A549 (cell line): ENCODE measurements at regions not wholly inside any gene's neighbourhood (a gene's known extent, or its start where the extent isn't known, plus 50 kb on each side); places are given as distances from the start of the nearest gene placed in this dataset.

Experiments
- ATAC-seq, 2 experiments: fragments of 200-7000 bp in 1 of 2; fragments of >200 bp in 1 of 2; cut with Nextera tagmentation in 1 of 2; cut with Tn5 transposase in 1 of 2; 3 replicates each; pipeline versions ENCODE4 v1.8.0 to v1.9.1; 2018 to 2020; ENCODE audit warnings: mild to moderate bottlenecking in 1 of 2, moderate library complexity in 1 of 2
- CTCF ChIA-PET: fragments of 300-600 bp; sonication (Branson Sonifier 250); formaldehyde crosslinking; extraction: SDS; loops from one replicate; lab custom pipeline; 2021; ENCODE audit warnings: antibody characterized with exemption, inconsistent platforms; lab: Yijun Ruan, JAX
- POLR2A ChIA-PET: fragments of 350-600 bp; formaldehyde crosslinking; extraction: SDS; loops from one replicate; lab custom pipeline; 2021; ENCODE audit warnings: antibody characterized with exemption, inconsistent platforms; lab: Yijun Ruan, JAX
- DNase-seq, 2 experiments: peaks; one replicate each; pipeline versions ENCODE4 v3.0.0 to v3.0.0-alpha.2; 2011 to 2016; ENCODE audit warnings: low read depth in 1 of 2, low spot score in 1 of 2
- FAIRE-seq: peaks from 2 replicates; lab custom pipeline; 2011; peaks lifted over from hg19 to GRCh38; lab: Jason Lieb, UNC
- H3K27ac ChIP-seq, 2 experiments: fragments of >200 bp; sonication (Bioruptor Twin); formaldehyde crosslinking; 3 replicates each; pipeline ENCODE4 v1.5.1; 2016 to 2017
- H3K4me1 ChIP-seq: fragments of >200 bp; sonication (Bioruptor Twin); formaldehyde crosslinking; 3 replicates; pipeline ENCODE4 v1.6.1; 2016
- H3K4me2 ChIP-seq: fragments of >200 bp; sonication (Bioruptor Twin); formaldehyde crosslinking; 3 replicates; pipeline ENCODE4 v1.6.1; 2016
- H3K4me3 ChIP-seq: fragments of >200 bp; sonication (Bioruptor Twin); formaldehyde crosslinking; 3 replicates; pipeline ENCODE4 v1.5.1; 2016
- H3K9me3 ChIP-seq: fragments of >200 bp; sonication (Bioruptor Twin); formaldehyde crosslinking; 3 replicates; pipeline ENCODE4 v1.6.1; 2016
- CBX2 ChIP-seq: fragments of 200-600 bp; sonication (generic); IDR thresholded peaks from 2 replicates; pipeline ENCODE4 v1.6.1; 2016; ENCODE audit warnings: low read depth, mild to moderate bottlenecking, borderline replicate concordance
- EP300 ChIP-seq, 2 experiments: fragments of >200 bp; sonication (Bioruptor Twin); formaldehyde crosslinking; IDR thresholded peaks; 2 replicates in 1 of 2; 3 replicates in 1 of 2; pipeline ENCODE4 v1.6.1; 2016 to 2017
- FOSL2 ChIP-seq, 2 experiments: fragments of 450-650 bp in 1 of 2; fragments of >200 bp in 1 of 2; sonication (Bioruptor Twin) in 1 of 2; formaldehyde crosslinking; IDR thresholded peaks; 2 replicates each; pipeline versions ENCODE4 v1.5.0 to v1.6.1; 2016 to 2020; ENCODE audit warnings: mild to moderate bottlenecking in 1 of 2, moderate library complexity in 1 of 2
- GATA3 ChIP-seq: IDR thresholded peaks from 2 replicates; pipeline ENCODE4 v1.6.1; 2012; ENCODE audit warnings: borderline replicate concordance
- HEYL ChIP-seq: fragments of 250-450 bp; sonication (Bioruptor Pico); IDR thresholded peaks from 2 replicates; pipeline ENCODE4 v1.8.0; 2021; ENCODE audit warnings: mild to moderate bottlenecking, moderate library complexity
- HOXB13 ChIP-seq: fragments of 250-450 bp; sonication (Bioruptor Pico); IDR thresholded peaks from 2 replicates; pipeline ENCODE4 v1.5.0; 2020; ENCODE audit warnings: low read depth, mild to moderate bottlenecking, moderate library complexity
- JUNB ChIP-seq: fragments of >200 bp; sonication (Bioruptor Twin); formaldehyde crosslinking; IDR thresholded peaks from 2 replicates; pipeline ENCODE4 v1.6.1; 2016
- KDM1A ChIP-seq: fragments of 200-600 bp; sonication (generic); IDR thresholded peaks from 2 replicates; pipeline ENCODE4 v1.6.1; 2016; ENCODE audit warnings: low read depth, mild to moderate bottlenecking
- KDM5A ChIP-seq: fragments of 200-600 bp; sonication (generic); IDR thresholded peaks from 2 replicates; pipeline ENCODE4 v1.6.1; 2016; ENCODE audit warnings: antibody characterized with exemption, mild to moderate bottlenecking
- MAFK ChIP-seq: fragments of 450-650 bp; IDR thresholded peaks from 2 replicates; pipeline ENCODE4 v1.6.1; 2014; ENCODE audit not compliant: partially characterized antibody
- MYC ChIP-seq: IDR thresholded peaks from 2 replicates; pipeline ENCODE4 v1.6.1; 2012; ENCODE audit warnings: mild to moderate bottlenecking, inconsistent platforms, low read length, improper control_type of control experiment, borderline replicate concordance
- PHF8 ChIP-seq: fragments of 200-600 bp; sonication (generic); IDR thresholded peaks from 2 replicates; pipeline ENCODE4 v1.6.1; 2016; ENCODE audit warnings: low read depth, mild to moderate bottlenecking, antibody characterized with exemption, moderate library complexity, borderline replicate concordance
- POLR2A ChIP-seq: IDR thresholded peaks from 2 replicates; pipeline ENCODE4 v1.6.1; 2012; ENCODE audit warnings: mild to moderate bottlenecking, low read length
- RFX5 ChIP-seq: fragments of 450-650 bp; IDR thresholded peaks from 2 replicates; pipeline ENCODE4 v1.7.1; 2014; ENCODE audit warnings: antibody characterized with exemption, mild to moderate bottlenecking, moderate library complexity
- SMC3 ChIP-seq: fragments of >200 bp; sonication (Bioruptor Twin); formaldehyde crosslinking; IDR thresholded peaks from 3 replicates; pipeline ENCODE4 v1.6.1; 2018; ENCODE audit warnings: inconsistent platforms
- TP53 ChIP-seq: fragments of 250-450 bp; sonication (Bioruptor Pico); IDR thresholded peaks from 2 replicates; pipeline ENCODE4 v1.5.0; 2021; ENCODE audit warnings: mild to moderate bottlenecking, moderate library complexity
- WGBS: methylation state at CpG from one replicate; pipeline ENCODE4 v1.1.6; 2017; ENCODE audit errors: missing lambda C conversion rate; 5-methylcytosine and 5-hydroxymethylcytosine counted together
- TF ChIP-seq, protein P1 (sequence below): fragments of 250-450 bp; sonication (Bioruptor Pico); IDR thresholded peaks from 2 replicates; pipeline ENCODE4 v1.5.0; 2021; ENCODE audit warnings: mild to moderate bottlenecking, moderate library complexity, borderline replicate concordance
- TF ChIP-seq, protein P2 (sequence below): IDR thresholded peaks from 2 replicates; pipeline ENCODE4 v1.6.1; 2012
- TF ChIP-seq, protein P3 (sequence below): fragments of 150-350 bp; IDR thresholded peaks from 2 replicates; pipeline ENCODE4 v1.6.1; 2014; ENCODE audit warnings: low read depth, mild to moderate bottlenecking, low read length
- TF ChIP-seq, protein P4 (sequence below): fragments of >200 bp; sonication (Bioruptor Twin); formaldehyde crosslinking; IDR thresholded peaks from 3 replicates; pipeline ENCODE4 v1.6.1; 2016
- TF ChIP-seq, protein P5 (sequence below): IDR thresholded peaks from 2 replicates; pipeline ENCODE4 v1.6.1; 2012
- TF ChIP-seq, protein P6 (sequence below): fragments of >200 bp; sonication (Bioruptor Twin); formaldehyde crosslinking; IDR thresholded peaks from 3 replicates; pipeline ENCODE4 v1.5.1; 2016

DNA sequence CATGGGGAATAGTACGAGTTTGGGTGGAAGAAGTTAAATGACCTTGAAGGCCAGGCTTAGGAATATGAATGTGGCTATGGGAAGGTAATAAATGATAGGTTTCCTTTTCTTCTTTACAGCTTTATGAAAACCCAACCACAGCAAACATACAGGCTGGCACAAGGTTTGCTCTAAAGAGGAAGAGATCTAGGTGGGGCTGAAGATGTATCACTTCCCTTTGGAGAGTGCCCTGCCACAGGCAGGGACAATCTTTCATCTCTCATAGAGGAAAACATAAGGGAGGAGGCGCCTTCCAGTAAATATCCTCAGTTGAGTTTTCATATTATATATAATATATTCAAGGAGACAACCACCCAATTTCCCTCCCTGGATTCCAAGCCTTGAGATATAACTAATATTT lies 72.9 kb upstream of the FRMD6 start:
- FAIRE-seq = no peak
- DNase-seq = no peak
- Histone ChIP-seq H3K4me3 (no peak overlapping the region), H3K9me3 (no peaks in the 10 kb centered on the region), H3K4me1 (peaks cover 20% of the 10 kb centered on the region), H3K4me2 (no peak overlapping the region), H3K27ac (no peak overlapping the region)
- 75% methylated on average over 2 of the region's 2 CpGs for WGBS
- POLR2A ChIA-PET = no interaction called here
- TF ChIP-seq RFX5 (no peak), EP300 (IDR thresholded peaks at IDR 0.05) (no peak), MYC (no peak), KDM5A (no peak)
- TF ChIP-seq, protein P1, sequence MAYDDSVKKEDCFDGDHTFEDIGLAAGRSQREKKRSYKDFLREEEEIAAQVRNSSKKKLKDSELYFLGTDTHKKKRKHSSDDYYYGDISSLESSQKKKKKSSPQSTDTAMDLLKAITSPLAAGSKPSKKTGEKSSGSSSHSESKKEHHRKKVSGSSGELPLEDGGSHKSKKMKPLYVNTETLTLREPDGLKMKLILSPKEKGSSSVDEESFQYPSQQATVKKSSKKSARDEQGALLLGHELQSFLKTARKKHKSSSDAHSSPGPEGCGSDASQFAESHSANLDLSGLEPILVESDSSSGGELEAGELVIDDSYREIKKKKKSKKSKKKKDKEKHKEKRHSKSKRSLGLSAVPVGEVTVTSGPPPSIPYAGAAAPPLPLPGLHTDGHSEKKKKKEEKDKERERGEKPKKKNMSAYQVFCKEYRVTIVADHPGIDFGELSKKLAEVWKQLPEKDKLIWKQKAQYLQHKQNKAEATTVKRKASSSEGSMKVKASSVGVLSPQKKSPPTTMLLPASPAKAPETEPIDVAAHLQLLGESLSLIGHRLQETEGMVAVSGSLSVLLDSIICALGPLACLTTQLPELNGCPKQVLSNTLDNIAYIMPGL (CRISPR knock-in tag) = no peak
- TF ChIP-seq, protein P2, sequence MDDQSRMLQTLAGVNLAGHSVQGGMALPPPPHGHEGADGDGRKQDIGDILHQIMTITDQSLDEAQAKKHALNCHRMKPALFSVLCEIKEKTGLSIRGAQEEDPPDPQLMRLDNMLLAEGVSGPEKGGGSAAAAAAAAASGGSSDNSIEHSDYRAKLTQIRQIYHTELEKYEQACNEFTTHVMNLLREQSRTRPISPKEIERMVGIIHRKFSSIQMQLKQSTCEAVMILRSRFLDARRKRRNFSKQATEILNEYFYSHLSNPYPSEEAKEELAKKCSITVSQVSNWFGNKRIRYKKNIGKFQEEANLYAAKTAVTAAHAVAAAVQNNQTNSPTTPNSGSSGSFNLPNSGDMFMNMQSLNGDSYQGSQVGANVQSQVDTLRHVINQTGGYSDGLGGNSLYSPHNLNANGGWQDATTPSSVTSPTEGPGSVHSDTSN = no peak
- TF ChIP-seq, protein P3, sequence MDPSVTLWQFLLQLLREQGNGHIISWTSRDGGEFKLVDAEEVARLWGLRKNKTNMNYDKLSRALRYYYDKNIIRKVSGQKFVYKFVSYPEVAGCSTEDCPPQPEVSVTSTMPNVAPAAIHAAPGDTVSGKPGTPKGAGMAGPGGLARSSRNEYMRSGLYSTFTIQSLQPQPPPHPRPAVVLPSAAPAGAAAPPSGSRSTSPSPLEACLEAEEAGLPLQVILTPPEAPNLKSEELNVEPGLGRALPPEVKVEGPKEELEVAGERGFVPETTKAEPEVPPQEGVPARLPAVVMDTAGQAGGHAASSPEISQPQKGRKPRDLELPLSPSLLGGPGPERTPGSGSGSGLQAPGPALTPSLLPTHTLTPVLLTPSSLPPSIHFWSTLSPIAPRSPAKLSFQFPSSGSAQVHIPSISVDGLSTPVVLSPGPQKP = no peak
- ATAC-seq = no peak
- CTCF ChIA-PET = interaction anchor here (0.9 to 3.0 kb wide), 4 partner anchors 14 to 198 kb away, joined by 3 to 6 read pairs (median 4); no protein-coding TSS in a partner anchor

DNA sequence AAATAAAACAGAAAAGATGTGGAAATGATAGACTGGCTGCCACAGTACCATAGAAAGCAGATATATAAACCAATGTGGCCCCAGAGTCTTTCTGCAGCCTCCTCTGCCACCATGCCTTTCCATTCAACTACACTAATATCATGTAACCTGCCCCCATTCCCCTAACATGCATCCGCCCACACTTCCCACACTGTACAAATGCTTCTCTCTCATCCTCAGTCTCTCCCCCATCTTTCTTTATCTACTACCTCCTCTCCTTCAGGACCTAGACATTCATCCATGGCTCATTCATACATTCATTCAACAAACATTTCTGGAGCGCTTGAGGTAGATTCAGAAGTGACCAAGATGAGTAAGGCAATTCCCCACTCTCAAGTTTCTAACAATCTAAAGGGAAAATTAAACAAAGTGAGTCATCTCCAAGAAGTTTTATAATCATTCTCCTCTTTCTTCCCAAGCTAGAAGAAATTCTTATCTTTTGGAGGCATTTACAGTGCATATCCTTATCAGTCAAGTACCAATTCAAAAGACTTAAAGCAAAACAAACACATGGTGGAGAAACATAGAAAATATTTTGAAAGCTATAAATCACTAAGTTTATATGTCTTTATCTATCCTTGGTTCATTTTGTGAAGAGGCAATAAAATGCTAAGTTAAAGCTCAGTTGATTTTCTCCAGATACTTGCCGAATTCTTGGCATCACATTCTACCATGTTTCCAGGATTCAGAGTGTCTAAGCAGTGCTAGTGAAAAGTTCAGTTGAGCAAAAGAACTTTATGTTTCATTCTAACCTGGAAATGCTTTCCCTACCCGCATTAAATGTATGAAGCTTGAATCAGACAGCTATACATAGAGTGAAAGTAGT lies 70.5 kb upstream of the FRMD6 start:
- FAIRE-seq (no peak), DNase-seq (peak in 1 of 2 experiments; percentile 55), ATAC-seq (peak; percentile 69 to 89; a peak in 5 of 6 replicates)
- POLR2A ChIA-PET = interaction anchor here (0.7 to 1.4 kb wide), 3 partner anchors 48 to 71 kb away, joined by 3 to 8 read pairs (median 3); partner anchors contain the start of gene FRMD6
- Histone ChIP-seq H3K4me1 (peaks cover 20% of the 10 kb centered on the region), H3K4me2 (peak overlapping the region; percentile 36), H3K9me3 (no peaks in the 10 kb centered on the region), H3K27ac (peak overlapping the region; percentile 6 to 47; a peak in 4 of 6 replicates), H3K4me3 (no peak overlapping the region)
- CTCF ChIA-PET = interaction anchor here (0.9 to 3.3 kb wide), 6 partner anchors 17 to 298 kb away, joined by 3 to 14 read pairs (median 4); no protein-coding TSS in a partner anchor
- 32% methylated on average over 4 of the region's 4 CpGs for WGBS
- TF ChIP-seq, protein P4, sequence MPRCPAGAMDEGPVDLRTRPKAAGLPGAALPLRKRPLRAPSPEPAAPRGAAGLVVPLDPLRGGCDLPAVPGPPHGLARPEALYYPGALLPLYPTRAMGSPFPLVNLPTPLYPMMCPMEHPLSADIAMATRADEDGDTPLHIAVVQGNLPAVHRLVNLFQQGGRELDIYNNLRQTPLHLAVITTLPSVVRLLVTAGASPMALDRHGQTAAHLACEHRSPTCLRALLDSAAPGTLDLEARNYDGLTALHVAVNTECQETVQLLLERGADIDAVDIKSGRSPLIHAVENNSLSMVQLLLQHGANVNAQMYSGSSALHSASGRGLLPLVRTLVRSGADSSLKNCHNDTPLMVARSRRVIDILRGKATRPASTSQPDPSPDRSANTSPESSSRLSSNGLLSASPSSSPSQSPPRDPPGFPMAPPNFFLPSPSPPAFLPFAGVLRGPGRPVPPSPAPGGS = no peak
- TF ChIP-seq, protein P2 = no peak
- TF ChIP-seq, protein P5, sequence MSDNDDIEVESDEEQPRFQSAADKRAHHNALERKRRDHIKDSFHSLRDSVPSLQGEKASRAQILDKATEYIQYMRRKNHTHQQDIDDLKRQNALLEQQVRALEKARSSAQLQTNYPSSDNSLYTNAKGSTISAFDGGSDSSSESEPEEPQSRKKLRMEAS = no peak
- TF ChIP-seq POLR2A (no peak), KDM1A (no peak), MAFK (no peak), JUNB (peak; percentile 89), CBX2 (no peak), FOSL2 (IDR thresholded peaks at IDR 0.05) (peak; percentile 60; the same call in 1 of the 2 replicates), FOSL2 (CRISPR knock-in tag; IDR thresholded peaks at IDR 0.05) (peak; percentile 71), PHF8 (no peak), HEYL (no peak), SMC3 (peak; percentile 15; the same call in 1 of the 3 replicates), TP53 (no peak), GATA3 (peak; percentile 84; the same call in 1 of the 2 replicates), HOXB13 (CRISPR knock-in tag) (no peak)
- TF ChIP-seq, protein P6, sequence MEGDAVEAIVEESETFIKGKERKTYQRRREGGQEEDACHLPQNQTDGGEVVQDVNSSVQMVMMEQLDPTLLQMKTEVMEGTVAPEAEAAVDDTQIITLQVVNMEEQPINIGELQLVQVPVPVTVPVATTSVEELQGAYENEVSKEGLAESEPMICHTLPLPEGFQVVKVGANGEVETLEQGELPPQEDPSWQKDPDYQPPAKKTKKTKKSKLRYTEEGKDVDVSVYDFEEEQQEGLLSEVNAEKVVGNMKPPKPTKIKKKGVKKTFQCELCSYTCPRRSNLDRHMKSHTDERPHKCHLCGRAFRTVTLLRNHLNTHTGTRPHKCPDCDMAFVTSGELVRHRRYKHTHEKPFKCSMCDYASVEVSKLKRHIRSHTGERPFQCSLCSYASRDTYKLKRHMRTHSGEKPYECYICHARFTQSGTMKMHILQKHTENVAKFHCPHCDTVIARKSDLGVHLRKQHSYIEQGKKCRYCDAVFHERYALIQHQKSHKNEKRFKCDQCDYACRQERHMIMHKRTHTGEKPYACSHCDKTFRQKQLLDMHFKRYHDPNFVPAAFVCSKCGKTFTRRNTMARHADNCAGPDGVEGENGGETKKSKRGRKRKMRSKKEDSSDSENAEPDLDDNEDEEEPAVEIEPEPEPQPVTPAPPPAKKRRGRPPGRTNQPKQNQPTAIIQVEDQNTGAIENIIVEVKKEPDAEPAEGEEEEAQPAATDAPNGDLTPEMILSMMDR = no peak
- TF ChIP-seq, protein P3 = no peak
